Stimulated activated CD8-positive, alpha-beta memory T cell treated with anti-CD3 and anti-CD28 coated beads, Interleukin-12 subunit alpha, Interleukin-12 subunit beta, amount 100 ng/mL, for 1 hour (primary cell): ENCODE measurements at regions not wholly inside any gene's neighbourhood (a gene's known extent, or its start where the extent isn't known, plus 50 kb on each side); places are given as distances from the start of the nearest gene placed in this dataset.

Source experiments
- DNase-seq: peaks from one replicate; pipeline ENCODE4 v3.0.0-alpha.2; 2020; ENCODE audit warnings: low read depth

DNA sequence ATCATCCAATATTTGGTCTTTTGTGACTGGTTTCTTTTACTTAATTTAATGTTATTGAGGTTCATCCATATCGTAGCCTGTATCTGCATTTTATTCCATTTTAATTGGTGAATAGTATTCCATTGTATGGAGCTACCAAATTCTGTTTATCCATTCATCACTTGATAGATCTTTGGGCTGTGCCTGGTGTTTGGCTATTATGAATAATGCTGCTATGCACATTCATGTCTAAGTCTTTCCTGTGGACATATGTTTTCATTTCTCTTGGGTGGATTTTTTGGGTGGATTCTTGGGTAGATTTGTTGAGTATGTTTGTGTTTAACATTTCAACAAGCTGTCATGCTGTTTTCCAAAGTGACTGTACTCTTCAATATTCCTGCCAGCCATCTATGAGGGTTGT, 52.5 kb upstream of the NEDD4L start:
- DNase-seq: no peak

DNA sequence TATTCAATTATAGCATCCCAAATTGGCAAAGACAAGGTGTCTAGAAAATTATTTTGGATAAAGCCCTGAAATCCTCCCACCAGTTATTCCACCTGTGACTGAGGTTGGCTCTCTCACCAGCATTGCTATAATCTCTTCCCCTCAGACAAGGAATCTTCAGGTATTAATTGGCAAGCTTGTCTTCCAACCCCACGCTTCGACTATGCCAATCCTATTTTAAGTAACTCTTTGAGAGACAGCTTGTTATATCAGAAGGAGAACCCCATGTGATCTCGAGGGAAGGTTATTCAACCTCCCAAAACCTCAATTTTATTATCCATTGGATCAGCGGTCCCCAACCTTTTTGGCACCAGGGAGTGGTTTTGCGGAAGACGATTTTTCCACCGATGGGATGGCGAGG, 54.5 kb upstream of the NEDD4L start:
- no peak for DNase-seq

DNA sequence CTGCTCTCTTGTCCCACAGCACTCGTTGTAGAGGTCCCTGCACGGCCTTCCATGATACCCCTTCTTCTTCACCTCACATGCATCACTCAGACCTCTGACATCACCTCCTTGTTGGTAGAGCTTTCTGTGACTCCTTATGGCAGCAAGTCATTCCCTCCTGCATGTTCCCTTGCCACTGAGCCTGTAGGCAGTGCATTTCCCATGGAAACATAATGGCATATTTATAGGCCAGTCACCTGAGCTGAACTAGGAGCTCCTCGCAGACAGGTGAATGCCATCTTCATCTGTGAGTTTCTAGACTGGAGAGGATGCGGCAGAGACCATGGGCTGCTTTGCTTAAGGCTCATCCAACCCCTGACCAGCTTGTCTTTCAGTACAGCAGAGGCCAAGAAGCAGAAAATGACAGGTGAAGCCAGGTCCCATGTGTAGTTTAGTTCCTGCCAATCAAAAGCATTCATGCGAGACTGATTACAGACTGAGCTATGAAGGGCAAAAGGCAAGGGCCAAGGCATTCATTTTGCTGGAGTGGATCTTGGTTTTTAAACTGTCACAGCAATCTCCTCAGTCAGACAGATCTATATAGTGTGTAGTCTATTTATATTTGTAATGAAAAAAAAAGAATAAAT, 59.4 kb upstream of the NEDD4L start:
- no peak for DNase-seq

DNA sequence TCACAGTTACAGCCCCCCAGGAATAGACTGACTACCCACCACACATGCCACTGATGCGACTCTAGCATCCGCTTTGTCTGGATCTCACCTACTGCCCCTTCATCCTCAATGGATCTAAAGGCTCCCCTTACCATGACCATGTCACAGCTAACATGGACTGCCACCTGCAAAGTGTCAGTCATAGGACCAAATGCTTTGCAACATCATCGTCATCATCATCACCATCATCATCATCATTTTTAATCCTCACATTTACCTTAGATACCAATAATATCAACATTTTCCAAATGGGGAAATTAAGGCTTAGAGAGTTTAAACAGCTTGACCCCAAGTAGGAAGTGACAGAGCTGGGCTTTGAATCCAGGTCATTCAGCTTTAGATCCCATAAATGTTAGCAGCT, 60.1 kb upstream of the NEDD4L start:
- no peak for DNase-seq

DNA sequence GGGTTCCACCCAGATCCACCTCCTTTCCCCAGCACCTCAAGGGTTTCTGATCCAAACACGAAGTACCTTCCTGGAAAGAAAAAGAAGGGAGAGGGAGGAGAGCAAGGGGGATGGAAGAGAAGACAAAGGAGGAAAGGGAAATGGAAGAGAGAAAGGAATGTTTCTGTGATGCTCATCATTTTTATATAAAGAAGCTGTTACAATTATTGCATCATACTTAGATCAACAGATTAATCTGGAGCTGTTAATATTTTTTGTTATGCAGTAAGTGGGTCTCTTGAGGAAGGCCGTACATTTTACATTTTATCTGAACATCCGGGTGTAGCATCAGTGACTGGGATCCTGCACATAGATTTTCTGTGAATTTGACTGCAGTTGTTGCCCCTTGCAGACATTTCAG, 60.6 kb upstream of the NEDD4L start:
- no peak for DNase-seq

DNA sequence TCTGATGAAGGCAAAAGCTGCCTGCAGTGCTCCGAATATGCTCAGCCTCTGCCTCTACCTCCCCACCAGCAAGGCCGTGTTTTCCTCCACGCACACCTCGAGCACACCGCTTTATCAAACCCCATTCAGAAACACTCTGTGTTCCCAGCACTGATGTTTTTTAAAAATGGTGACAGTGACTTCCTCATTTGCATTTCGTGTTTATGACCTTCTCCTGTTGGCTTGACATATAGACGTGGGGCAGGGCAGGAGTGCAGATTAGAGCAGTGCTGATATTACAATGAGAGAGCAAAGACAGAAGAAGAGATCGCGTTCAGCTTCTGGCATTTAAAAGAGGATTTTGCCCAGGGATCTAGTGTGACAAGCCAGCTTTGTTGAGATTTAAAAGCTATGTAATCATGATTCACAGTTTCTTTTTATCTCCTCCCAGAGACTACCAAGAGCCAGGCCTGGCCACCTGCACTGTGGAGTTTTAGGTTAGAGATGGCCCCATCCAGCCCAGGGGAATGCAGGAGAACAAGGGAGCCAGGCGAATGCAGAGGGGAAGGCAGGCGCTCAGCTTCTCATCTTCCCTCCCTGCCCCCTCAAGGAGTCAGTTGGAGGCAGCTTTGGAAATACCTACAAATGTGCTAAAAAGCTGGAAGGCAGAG, 61.5 kb upstream of the NEDD4L start:
- DNase-seq: no peak

DNA sequence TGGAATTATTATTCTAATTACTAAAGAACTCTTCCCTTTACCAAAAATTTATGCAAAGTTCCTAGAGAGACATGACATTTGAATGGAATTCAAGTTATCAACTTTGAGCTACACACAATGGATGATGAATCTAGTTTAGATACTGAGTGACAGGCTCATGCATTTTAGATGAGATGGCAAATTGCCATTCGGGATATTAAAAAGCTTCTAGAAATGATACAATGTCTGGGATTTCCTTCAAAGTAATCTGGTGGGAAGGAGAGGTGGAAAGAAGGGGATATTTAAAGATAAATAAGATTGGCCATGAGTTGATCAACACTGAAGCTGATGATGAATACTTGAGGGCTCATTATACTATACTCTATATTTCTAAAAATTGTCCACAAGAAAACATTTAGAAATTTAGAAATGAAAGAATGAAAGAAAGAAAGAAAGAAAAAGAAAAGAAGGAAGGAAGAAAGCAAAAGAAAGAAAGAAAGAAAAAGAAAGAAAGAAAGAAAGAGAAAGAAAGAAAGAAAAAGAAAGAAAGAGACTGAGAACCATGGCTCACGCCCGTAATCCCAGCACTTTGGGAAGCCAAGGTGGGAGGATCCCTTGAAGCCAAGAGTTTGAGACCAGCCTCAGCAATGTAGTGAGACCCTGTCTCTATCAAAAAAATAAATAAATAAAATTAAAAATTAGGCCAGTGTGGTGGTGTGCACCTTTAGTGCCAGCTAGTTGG, 62.6 kb upstream of the NEDD4L start:
- DNase-seq: no peak

DNA sequence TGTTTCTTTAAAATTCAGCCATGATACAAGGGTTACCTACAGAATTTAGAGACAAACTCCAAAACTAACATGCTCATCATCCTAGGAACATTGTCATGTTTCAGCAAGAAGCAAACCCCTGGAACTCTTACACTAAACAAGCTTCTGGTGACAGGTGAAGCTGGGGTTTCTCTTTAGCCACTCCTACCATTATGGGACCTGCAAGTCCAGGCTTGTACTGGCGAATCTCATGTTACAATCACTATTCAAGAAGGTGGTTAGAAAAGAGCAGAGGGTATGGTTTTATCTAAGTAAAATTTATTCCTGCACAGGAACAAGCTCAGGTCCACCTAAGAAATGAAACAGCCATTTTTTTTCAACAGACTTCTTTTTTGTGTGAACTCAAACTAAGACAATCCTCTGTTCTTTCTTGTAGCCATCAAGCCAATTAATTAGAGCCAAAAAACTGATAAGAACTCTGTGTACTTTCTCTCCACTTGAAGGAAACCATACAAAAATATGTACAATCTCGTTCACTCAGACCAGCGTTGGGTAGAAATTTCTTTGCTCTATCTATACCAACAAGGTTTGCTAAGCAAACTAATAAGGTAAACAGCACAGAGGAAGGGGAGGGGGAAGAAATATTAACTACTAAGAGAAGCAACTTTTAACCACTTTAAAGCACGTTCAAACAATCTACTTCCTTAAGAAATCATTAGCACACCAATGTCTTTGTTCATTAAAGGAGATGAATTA, 63.3 kb upstream of the NEDD4L start:
- DNase-seq: no peak

DNA sequence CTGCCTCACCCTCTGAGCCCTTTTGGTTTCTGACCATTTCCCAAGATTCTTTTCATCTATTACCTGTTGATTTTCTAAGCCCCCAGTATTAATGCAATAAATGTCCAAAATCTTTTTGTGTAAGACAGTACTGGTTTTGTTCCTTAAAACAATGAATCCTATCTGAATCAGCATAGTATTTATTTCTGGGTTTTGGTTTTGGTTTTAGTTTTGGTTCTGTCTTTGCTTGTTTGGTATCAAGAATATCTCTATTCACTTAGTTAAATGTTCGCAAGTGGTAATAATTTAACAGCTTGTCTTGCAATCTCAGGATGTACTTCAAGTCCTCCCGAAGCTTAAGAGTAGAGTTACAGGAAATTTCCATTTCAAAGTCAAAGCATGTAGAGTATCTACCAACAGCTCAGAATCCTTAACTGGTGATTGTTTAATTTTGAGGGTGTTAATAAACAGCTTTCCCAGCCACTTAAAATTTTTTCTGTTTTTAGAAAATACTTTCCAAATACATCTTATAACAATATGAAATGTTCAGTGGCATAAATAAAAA, 67.7 kb upstream of the NEDD4L start:
- no peak for DNase-seq

DNA sequence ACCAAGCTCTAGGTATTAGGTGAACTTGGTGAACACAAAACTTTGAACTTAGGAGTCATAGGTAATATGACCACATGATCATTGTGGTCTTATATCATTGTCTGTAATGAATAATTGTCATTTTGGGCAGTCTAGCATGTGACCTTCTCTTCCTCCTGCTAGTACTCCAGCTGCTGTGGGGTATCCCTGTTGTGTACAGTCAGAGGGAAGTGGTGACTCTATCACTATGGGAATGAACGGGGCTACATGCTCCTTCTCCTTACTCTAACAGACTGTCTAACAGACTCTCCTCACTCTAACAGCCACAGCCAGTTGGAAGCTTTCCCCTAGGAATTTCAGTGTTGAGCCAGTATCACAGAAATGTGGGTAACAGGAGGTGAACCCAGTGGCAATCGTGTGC, 68.2 kb upstream of the NEDD4L start:
- no peak for DNase-seq

DNA sequence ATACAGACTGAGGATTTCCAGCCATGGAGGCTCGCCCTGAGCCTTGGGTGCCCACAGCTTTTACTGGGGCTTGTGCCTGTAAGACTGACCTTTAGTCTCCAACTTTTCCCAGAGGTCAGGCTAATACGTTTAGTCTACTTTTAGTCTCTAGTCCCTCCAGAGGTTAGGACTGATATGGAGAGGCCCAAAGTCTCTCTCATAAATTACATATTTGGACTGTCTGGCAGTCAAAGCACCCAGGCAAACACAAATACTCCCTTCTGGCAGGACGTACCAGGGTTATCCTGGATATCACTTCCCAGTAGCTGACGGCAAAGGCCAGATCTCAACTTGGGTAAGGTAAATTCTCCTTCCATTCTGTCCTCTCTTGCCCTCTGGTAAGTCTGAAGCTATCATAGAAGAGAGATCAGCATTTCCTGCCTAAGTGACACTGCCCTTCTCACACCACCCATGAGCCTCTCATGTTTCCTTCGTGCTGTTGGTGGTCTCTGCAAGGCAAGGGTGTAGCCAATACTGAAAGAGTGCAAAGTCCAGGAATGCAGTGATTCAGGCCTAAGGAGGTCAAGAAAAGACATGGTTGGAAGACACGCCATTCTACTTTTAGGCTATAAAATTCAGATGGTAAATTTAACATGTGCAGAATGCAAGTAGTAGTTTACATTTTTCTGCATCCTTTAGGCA, 69.3 kb upstream of the NEDD4L start:
- DNase-seq: no peak

DNA sequence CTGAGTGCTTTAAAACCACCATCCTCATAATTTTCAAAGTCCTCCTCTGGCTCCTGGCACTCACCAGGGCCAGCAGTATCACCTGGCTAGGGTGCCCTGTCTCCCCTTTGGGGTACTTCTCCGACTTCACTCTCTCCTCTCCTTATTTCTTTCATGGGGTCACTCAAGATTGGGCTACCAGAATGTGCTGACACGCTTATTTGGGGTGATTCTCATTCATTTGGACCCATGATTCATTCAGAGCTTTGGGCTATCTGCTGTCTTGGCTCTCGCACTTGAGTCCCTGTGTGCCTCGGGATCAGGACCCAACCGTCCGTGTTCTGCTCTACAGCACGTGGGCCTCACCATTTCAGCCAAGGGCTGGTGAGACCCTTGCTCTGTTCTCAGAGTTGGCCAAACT, 70.1 kb upstream of the NEDD4L start:
- DNase-seq: no peak

DNA sequence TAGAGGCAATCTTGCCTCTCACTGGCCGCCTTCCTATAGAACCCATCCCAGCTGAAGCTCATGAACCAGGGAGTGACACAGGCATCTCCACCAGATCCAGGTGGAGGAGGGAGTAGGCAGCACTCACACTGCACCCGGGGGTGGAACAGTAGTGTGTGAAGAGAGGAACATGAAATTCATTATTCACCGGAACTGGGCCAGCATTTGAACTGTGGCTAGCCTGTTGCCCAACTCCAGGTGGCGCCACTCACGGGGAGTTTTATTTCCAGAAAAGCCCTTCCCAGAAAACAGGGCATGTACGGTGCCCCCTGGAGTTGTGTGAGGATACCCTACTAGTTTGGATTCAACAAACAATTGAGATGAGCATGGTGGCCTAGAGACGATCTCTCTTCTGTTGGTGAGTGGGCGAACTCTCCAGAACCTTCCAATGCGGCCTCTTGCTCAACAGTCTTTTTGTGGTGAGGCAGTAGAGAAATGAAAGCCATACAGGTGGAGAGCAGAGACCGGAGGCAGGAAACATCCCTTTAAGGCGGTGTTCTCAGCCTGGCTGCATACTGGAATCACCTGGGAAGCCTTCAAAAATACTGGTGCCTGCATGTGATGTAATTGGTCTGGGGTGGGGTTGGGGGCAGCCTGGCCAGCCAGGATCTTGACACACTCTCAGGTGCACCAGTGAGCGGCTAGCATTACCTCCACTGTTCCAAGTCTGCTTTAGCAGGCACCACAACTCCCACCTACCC, 73.5 kb upstream of the NEDD4L start:
- no peak for DNase-seq

DNA sequence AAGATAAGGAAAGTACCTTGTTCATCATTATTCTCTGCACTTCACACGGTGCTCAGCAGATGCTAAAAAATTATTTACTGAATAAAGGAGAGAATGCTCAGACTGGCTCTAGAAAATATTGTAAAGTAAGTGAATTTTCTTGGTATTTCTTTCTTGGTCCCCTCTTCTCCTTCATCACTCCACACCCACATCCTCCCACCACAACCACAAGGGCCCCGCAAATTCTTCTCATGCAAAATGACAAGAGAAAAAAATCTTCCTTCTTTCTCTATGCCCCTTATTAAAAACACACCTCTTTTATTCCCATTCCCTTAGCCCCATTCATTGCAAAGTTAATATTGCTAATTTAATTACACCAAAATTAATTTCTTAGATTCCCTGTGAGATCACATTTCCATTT, 74.2 kb upstream of the NEDD4L start:
- DNase-seq: no peak

DNA sequence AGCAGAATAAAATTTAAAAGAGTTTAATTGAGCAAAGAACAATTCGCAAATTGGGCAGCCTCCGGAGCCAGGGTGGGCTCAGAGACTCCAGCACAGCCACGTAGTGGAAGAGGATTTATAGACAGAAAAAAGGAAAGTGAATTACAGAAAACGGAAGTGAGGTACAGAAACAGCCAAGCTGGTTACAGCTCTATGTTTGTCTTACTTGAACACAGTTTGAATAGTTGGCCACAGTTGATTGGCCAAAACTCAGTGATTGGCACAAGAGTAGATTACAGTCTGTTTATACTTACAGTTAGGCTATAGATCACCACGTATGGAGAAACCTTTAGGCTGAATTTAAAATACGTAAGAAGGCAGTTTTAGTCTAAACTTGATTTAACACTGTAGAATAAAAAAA, 78.8 kb upstream of the NEDD4L start:
- DNase-seq: no peak

DNA sequence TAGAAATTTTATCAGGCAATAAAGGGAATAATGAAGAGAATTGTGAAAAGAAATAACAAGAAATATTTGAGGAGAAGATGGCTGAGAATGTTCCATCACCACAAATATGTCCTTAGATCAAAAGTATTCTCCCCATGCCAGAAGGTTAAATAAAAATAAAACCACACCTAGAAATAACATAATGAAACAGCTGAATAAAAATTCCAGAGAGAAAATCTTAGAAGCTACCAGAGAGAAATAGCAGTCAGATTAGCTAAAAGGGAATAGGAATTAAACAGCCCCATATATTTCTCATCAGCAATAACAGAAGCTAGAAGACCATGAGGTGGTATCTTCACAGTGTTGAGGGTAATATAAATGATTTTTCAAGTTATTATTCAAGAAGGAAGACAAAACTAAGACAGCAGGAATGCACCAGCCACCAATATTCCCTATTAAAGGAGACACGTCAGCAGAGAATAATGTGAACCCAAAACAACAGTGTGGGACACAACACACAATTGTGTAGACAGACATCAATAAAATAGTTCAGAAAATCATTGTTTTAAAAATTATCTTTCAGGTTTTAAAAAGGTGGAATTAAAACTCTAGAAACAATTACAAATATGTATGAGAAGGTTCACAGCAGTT, 82.0 kb upstream of the NEDD4L start:
- no peak for DNase-seq

DNA sequence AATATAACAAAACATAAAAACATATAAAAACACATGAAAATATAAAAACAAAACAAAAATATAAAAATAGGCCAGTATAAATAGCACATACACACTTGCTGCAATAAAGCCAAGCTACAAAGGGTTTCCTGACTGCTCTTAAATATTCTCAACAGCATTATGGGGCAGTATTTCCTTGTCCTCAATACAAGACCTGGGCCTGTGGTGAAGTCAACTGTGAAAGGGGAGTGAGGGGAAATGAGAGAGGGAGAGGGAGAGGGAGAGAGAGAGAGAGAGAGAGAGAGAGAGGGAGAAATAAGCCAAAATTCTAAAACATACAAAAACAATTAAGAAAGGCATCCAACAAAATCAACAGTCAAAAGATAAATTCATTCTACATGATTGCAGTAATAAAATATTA, 82.6 kb upstream of the NEDD4L start:
- DNase-seq: no peak

DNA sequence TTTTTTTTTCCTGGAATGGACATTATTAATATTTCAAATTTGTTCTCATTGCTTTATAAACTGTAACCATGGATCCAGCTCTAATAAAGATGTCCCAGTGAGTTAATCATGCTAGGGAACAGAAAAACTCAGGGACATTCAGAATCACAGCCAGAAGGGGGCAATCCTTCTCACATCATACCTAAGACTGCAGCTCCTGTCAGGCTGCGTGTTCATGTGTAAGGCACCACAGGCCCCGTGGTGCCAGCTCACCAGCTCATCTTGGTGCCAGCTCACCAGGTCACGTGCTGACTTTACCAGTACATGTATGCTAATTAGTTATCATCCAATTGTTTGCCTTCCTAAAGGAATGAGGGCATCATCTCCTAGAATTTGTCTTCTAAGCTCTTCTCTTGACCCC, 84.7 kb upstream of the NEDD4L start:
- no peak for DNase-seq

DNA sequence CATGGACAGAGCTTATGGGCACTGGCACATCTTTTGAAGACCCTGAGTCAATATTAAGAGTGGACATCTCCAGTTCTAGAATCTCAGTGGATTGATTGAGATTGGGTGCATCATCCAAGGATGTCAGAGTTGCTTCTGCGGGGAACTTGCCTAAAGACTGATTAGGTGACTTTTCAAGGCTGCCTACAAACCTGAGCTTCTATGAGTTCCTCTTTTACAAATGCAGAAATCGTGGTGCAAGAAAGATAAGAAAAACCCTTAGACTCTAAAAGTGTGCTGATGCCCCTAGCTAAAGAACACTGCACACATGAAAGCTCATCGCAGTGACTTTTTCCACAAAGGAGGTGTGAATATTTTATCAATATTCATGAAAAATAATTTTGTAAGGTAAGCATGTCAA, 86.8 kb upstream of the NEDD4L start:
- no peak for DNase-seq

DNA sequence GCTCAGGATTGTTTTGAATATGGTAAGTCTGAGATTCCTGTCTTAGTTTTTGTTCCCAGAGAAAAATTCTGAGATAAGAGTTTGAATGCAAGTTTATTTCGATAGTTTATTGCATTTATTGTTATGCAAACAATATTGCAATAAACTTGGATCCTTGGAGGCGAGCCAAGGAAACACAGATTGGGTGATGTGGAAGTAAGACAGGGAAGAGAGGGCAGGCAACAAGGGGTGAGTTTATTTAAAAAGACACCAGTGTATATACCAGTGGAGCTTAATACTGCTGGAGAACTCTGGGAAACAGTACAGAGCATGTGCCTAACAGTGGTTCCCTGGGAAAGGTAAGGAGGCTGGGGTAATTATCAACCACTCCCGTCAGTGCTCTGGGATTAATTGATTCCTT, 87.5 kb upstream of the NEDD4L start:
- no peak for DNase-seq

DNA sequence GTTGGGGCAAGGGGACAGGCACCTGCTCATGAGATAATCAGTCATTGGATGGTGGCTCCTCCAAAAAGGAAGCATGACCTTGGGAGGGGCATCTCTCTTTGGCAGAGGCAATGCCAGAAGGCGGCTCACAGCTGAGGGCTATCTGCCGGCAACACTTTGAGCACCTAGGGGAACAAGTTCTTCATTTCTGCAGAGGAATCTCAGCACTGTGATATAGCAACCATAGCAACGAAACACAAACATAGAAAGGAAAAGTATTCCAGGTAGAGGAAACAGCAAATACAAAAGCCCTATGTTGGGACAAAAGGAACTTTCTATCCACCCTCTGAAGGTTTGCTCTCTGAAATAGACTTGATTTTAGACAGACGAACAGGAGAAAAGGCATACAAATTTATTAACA, 89.1 kb upstream of the NEDD4L start:
- DNase-seq: no peak
